Tibial nerve (tissue), 4 donors: ENCODE measurements at regions not wholly inside any gene's neighbourhood (a gene's known extent, or its start where the extent isn't known, plus 50 kb on each side); places are given as distances from the start of the nearest gene placed in this dataset.

Experiments
- DNase-seq, 2 donors: peaks; one replicate each; pipeline ENCODE4 v3.0.0-alpha.2; 2019; ENCODE audit warnings: low spot score in 2 of 2
- H3K27ac ChIP-seq, 4 donors: fragments of 200-600 bp; sonication (generic) in 3 of 4; one replicate each; pipeline ENCODE4 v1.5.1; 2017 to 2019; ENCODE audit warnings: mild to moderate bottlenecking in 1 of 4
- H3K27me3 ChIP-seq, 2 donors: fragments of 200-600 bp; sonication (generic) in 1 of 2; one replicate each; pipeline versions ENCODE4 v1.5.1 to v1.6.0; 2017 to 2019
- H3K36me3 ChIP-seq, 3 donors: fragments of 200-600 bp; sonication (generic); one replicate each; pipeline ENCODE4 v1.5.1; 2018 to 2019
- H3K4me1 ChIP-seq, 4 donors: fragments of 200-600 bp; sonication (generic) in 3 of 4; one replicate each; pipeline ENCODE4 v1.5.1; 2017 to 2019
- H3K4me3 ChIP-seq, 4 donors: fragments of 200-600 bp; sonication (generic) in 3 of 4; one replicate each; pipeline ENCODE4 v1.5.1; 2017 to 2019; ENCODE audit warnings: mild to moderate bottlenecking in 1 of 4, moderate library complexity in 1 of 4
- H3K9me3 ChIP-seq, 4 donors: fragments of 200-600 bp; sonication (generic) in 3 of 4; one replicate each; pipeline ENCODE4 v1.5.1; 2017 to 2019
- EP300 ChIP-seq, 2 donors: sonication (generic); formaldehyde crosslinking; IDR thresholded peaks; one replicate each; pipeline ENCODE4 v1.6.1; 2017; ENCODE audit warnings: antibody characterized with exemption in 2 of 2, mild to moderate bottlenecking in 1 of 2
- POLR2A ChIP-seq, 2 donors: fragments of 450-650 bp; IDR thresholded peaks; one replicate each; pipeline ENCODE4 v1.6.1; 2017; ENCODE audit warnings: antibody characterized with exemption in 2 of 2, mild to moderate bottlenecking in 2 of 2, moderate library complexity in 2 of 2
- WGBS, 2 donors: methylation state at CpG; one replicate each; pipeline ENCODE4 v1.1.5; 2018; 5-methylcytosine and 5-hydroxymethylcytosine counted together
- TF ChIP-seq, protein P1 (sequence below), 5 experiments: fragments of 200-600 bp in 3 of 5; fragments of 450-650 bp in 2 of 5; sonication (generic) in 3 of 5; IDR thresholded peaks; one replicate each; pipeline ENCODE4 v1.5.1; 2016 to 2019; ENCODE audit warnings: antibody characterized with exemption in 5 of 5, mild to moderate bottlenecking in 3 of 5, moderate library complexity in 2 of 5

DNA sequence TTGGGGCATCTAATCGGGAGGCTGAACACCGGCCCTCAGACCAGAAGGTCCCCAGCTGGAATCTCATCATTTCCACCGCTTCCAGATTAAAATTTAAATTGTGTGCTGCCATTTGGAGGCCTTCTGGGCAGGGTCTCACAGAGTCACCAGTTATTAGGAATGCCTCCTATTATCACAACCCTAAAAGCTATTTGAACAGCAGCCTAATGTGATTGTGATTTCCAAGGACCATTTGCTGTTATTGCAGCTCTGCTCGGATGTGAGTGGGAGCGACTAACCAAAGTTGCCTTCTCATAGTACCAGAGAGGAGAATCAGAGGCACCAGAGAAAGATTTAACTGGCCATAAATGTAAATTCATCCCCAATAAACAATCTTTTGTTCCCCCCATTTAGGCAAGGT lies 277.3 kb downstream of the RNF144B start:
- Histone ChIP-seq H3K4me1 (no peaks in the 10 kb centered on the region), H3K9me3 (peaks cover 0 to under 1% (median 0%) of the 10 kb centered on the region in 4 donors), H3K27ac (no peak overlapping the region), H3K36me3 (no peaks in the 10 kb centered on the region), H3K4me3 (no peak overlapping the region), H3K27me3 (no peaks in the 10 kb centered on the region)
- WGBS, 2 donors: 82 to 83% methylated on average over 5 of the region's 5 CpGs
- no peak for DNase-seq
- TF ChIP-seq POLR2A (IDR thresholded peaks at IDR 0.05) (no peak), EP300 (IDR thresholded peaks at IDR 0.05) (no peak)
- TF ChIP-seq, protein P1, sequence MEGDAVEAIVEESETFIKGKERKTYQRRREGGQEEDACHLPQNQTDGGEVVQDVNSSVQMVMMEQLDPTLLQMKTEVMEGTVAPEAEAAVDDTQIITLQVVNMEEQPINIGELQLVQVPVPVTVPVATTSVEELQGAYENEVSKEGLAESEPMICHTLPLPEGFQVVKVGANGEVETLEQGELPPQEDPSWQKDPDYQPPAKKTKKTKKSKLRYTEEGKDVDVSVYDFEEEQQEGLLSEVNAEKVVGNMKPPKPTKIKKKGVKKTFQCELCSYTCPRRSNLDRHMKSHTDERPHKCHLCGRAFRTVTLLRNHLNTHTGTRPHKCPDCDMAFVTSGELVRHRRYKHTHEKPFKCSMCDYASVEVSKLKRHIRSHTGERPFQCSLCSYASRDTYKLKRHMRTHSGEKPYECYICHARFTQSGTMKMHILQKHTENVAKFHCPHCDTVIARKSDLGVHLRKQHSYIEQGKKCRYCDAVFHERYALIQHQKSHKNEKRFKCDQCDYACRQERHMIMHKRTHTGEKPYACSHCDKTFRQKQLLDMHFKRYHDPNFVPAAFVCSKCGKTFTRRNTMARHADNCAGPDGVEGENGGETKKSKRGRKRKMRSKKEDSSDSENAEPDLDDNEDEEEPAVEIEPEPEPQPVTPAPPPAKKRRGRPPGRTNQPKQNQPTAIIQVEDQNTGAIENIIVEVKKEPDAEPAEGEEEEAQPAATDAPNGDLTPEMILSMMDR (IDR thresholded peaks at IDR 0.05): no peak

DNA sequence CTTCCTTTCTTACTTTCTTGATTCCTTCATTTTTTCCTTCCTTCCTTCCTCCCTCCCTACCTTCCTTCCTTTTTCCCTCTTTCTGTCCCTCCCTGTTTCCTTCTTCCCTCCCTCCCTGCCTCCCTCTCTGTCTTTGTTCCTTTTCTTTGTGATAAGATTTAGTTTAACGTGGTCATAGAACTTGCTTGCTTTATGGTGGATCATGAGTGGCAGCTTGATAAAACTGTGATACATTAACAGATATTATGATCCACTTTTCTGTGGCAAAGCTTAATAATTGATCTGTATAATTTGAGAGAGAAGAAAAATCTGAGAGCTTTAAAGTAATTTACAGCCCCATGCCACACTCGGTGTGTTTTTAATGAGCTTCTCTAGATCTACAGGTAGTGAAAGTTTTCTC lies 280.5 kb downstream of the RNF144B start:
- H3K4me3 ChIP-seq: no peak overlapping the region
- H3K27ac ChIP-seq: no peak overlapping the region
- no peak for DNase-seq
- no peaks in the 10 kb centered on the region for H3K36me3 ChIP-seq
- no peaks in the 10 kb centered on the region for H3K27me3 ChIP-seq
- no peaks in the 10 kb centered on the region for H3K4me1 ChIP-seq
- WGBS, 2 donors: 32 to 37% methylated on average over 2 of the region's 2 CpGs
- H3K9me3 ChIP-seq: no peaks in the 10 kb centered on the region
- TF ChIP-seq POLR2A (IDR thresholded peaks at IDR 0.05): no peak
- no peak for TF ChIP-seq EP300 (IDR thresholded peaks at IDR 0.05)
- TF ChIP-seq, protein P1 (IDR thresholded peaks at IDR 0.05): no peak

DNA sequence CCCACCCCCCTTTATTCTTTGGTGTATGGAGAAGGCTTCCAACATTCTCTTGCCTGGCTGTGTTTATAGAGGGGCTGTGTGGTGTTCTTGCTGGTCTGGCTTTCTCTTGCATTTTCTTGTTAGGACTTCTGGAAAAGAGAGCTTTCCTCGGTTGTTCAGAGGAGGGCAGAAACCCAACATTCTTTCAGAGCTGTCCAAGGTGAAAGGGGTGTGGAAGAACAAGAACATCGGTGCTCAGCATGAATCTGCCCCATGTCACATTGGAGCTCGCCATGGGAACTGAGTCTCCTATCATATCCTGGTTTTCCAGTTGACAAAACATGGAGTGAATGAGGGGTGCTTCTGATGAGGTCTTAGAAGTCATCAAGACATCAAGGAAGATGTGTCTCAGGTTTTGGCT lies 281.8 kb downstream of the RNF144B start:
- no peaks in the 10 kb centered on the region for H3K36me3 ChIP-seq
- H3K27ac ChIP-seq: no peak overlapping the region
- DNase-seq: no peak
- no peak overlapping the region for H3K4me3 ChIP-seq
- TF ChIP-seq POLR2A (IDR thresholded peaks at IDR 0.05) (no peak), EP300 (IDR thresholded peaks at IDR 0.05) (no peak)
- TF ChIP-seq, protein P1 (IDR thresholded peaks at IDR 0.05): no peak
- H3K9me3 ChIP-seq: no peaks in the 10 kb centered on the region
- H3K4me1 ChIP-seq: no peaks in the 10 kb centered on the region
- WGBS, 2 donors: 72 to 84% methylated on average over 3 of the region's 3 CpGs
- H3K27me3 ChIP-seq: no peaks in the 10 kb centered on the region

DNA sequence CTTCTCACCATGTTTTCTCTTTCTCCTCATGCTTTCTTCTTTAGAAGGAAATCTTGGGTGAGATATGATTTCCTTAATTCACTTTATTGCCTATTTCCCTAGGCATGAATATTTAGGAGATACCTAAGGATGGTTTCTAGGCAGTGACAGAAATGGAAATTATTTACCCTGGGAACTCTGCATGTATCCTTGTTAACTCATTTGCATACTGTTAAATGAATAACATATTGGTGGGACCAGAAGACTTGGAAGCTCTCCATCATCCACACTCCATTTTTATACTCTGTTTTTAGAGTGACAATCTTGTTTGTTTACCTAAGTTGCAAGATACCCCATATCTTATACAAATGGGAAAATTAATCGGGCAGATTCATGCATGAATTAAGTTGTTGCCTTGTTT lies 285.7 kb downstream of the RNF144B start:
- Histone ChIP-seq H3K4me3 (no peak overlapping the region), H3K27me3 (no peaks in the 10 kb centered on the region), H3K27ac (no peak overlapping the region), H3K36me3 (no peaks in the 10 kb centered on the region), H3K4me1 (no peaks in the 10 kb centered on the region), H3K9me3 (no peaks in the 10 kb centered on the region)
- DNase-seq: no peak
- TF ChIP-seq, protein P1 (IDR thresholded peaks at IDR 0.05): no peak
- TF ChIP-seq EP300 (IDR thresholded peaks at IDR 0.05): no peak
- no peak for TF ChIP-seq POLR2A (IDR thresholded peaks at IDR 0.05)
- WGBS, 2 donors: 90 to 95% methylated on average over 1 of the region's 1 CpG

DNA sequence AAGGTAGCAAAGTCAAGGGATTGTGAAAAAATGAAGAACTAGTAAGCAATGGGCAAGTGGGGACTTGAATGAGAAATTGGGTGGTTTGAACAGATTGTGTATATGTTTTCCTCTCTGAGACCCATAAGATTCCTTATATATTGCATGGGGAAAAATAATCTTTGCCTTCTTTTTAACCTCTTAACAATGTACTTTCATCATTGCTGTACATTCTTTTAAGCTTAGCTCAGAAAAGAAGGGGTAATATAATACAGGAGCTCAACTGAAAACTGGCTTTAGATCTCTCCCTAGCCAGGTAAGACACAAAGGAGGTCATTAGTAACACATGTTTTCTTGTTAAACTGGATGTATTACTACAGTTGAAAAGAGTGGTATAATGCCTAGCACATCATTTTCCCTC lies 287.2 kb downstream of the RNF144B start:
- no peak overlapping the region for H3K4me3 ChIP-seq
- H3K9me3 ChIP-seq: peaks cover 0 to 5% (median 0%) of the 10 kb centered on the region in 4 donors
- TF ChIP-seq, protein P1 (IDR thresholded peaks at IDR 0.05): no peak
- TF ChIP-seq POLR2A (IDR thresholded peaks at IDR 0.05): no peak
- no peak for TF ChIP-seq EP300 (IDR thresholded peaks at IDR 0.05)
- no peak for DNase-seq
- no peak overlapping the region for H3K27ac ChIP-seq
- H3K27me3 ChIP-seq: no peaks in the 10 kb centered on the region
- H3K36me3 ChIP-seq: no peaks in the 10 kb centered on the region
- H3K4me1 ChIP-seq: no peaks in the 10 kb centered on the region
